Activated CD8-positive, alpha-beta memory T cell treated with anti-CD3 and anti-CD28 coated beads, Interleukin-2, amount 50 U/mL, for 48 hours (primary cell): ENCODE measurements at regions not wholly inside any gene's neighbourhood (a gene's known extent, or its start where the extent isn't known, plus 50 kb on each side); places are given as distances from the start of the nearest gene placed in this dataset.
"Not testable (repeated sequence)": the region's sequence is repeated elsewhere in the genome, so short reads cannot be mapped to it uniquely, and the experiment has no call there.

Source experiments
- DNase-seq: peaks from one replicate; pipeline ENCODE4 v3.0.0-alpha.2; 2020

GRCh38 chr2:21814588-21815149 lies 690.9 kb downstream of the TDRD15 start:
- DNase-seq, result no peak

GRCh38 chr2:21818212-21818795 lies 694.5 kb downstream of the TDRD15 start:
- no peak for DNase-seq

- DNase-seq, result no peak
These were observed 695.7 kb downstream of the TDRD15 start for GRCh38 chr2:21819454-21819853.

GRCh38 chr2:21820271-21820670 lies 696.5 kb downstream of the TDRD15 start:
- no peak for DNase-seq

GRCh38 chr2:21821672-21822227 lies 698.0 kb downstream of the TDRD15 start:
- no peak for DNase-seq

GRCh38 chr2:21822505-21822904 lies 698.7 kb downstream of the TDRD15 start:
- DNase-seq, result no peak

- DNase-seq, result no peak
These were observed 710.0 kb downstream of the TDRD15 start for GRCh38 chr2:21833767-21834166.

GRCh38 chr2:21836261-21836660 lies 712.5 kb downstream of the TDRD15 start:
- DNase-seq, result no peak

- no peak for DNase-seq
These were observed 713.0 kb downstream of the TDRD15 start for GRCh38 chr2:21836719-21837118.

- DNase-seq, result no peak
These were observed 713.6 kb downstream of the TDRD15 start for GRCh38 chr2:21837168-21837960.

- DNase-seq, result no peak
These were observed 717.6 kb downstream of the TDRD15 start for GRCh38 chr2:21841341-21841740.

GRCh38 chr2:21850367-21850766 lies 726.6 kb downstream of the TDRD15 start:
- DNase-seq, result not testable (repeated sequence)

- DNase-seq, result no peak
These were observed 731.2 kb downstream of the TDRD15 start for GRCh38 chr2:21854938-21855337.

GRCh38 chr2:21856708-21857107 lies 732.9 kb downstream of the TDRD15 start:
- no peak for DNase-seq

- DNase-seq, result no peak
These were observed 737.1 kb downstream of the TDRD15 start for GRCh38 chr2:21860907-21861306.

GRCh38 chr2:21866316-21866715 lies 742.5 kb downstream of the TDRD15 start:
- DNase-seq, result no peak

- DNase-seq, result no peak
These were observed 764.1 kb downstream of the TDRD15 start for GRCh38 chr2:21887881-21888280.

- DNase-seq, result no peak
These were observed 766.3 kb downstream of the TDRD15 start for GRCh38 chr2:21890041-21890440.

GRCh38 chr2:21890716-21891115 lies 766.9 kb downstream of the TDRD15 start:
- DNase-seq, result no peak

- DNase-seq, result no peak
These were observed 767.4 kb downstream of the TDRD15 start for GRCh38 chr2:21891191-21891590.

- no peak for DNase-seq
These were observed 768.4 kb downstream of the TDRD15 start for GRCh38 chr2:21892140-21892539.

- DNase-seq, result no peak
These were observed 771.4 kb downstream of the TDRD15 start for GRCh38 chr2:21895200-21895599.

- DNase-seq, result not testable (repeated sequence)
These were observed 785.1 kb downstream of the TDRD15 start for GRCh38 chr2:21908712-21909380.
